ENCODE measurements at regions not wholly inside any gene's neighbourhood (a gene's known extent, or its start where the extent isn't known, plus 50 kb on each side); places are given as distances from the start of the nearest gene placed in this dataset.
"Not testable (repeated sequence)": the region's sequence is repeated elsewhere in the genome, so short reads cannot be mapped to it uniquely, and the experiment has no call there.

GRCh38 chr15:79608066-79608864 lies 176.1 kb downstream of the MINAR1 start:
- DNase-seq = no peak

GRCh38 chr15:79609506-79609905 lies 177.4 kb downstream of the MINAR1 start:
- no peak for DNase-seq

- DNase-seq = no peak
Observed at GRCh38 chr15:79610021-79610420, 177.9 kb downstream of the MINAR1 start.

GRCh38 chr15:79615754-79616153 lies 183.6 kb downstream of the MINAR1 start:
- no peak for DNase-seq

GRCh38 chr15:79617071-79617470 lies 184.9 kb downstream of the MINAR1 start:
- no peak for DNase-seq

- DNase-seq = no peak
Observed at GRCh38 chr15:79620112-79620857, 188.1 kb downstream of the MINAR1 start.

GRCh38 chr15:79621805-79622204 lies 189.7 kb downstream of the MINAR1 start:
- not testable (repeated sequence) for DNase-seq

GRCh38 chr15:79623488-79623887 lies 191.4 kb downstream of the MINAR1 start:
- DNase-seq = no peak

- no peak for DNase-seq
Observed at GRCh38 chr15:79629687-79630086, 197.6 kb downstream of the MINAR1 start.

- DNase-seq = no peak
Observed at GRCh38 chr15:79632457-79632856, 200.3 kb downstream of the MINAR1 start.

GRCh38 chr15:79635149-79635771 lies 203.1 kb downstream of the MINAR1 start:
- DNase-seq = no peak

GRCh38 chr15:79635897-79636561 lies 203.9 kb downstream of the MINAR1 start:
- no peak for DNase-seq

GRCh38 chr15:79640206-79640605 lies 208.1 kb downstream of the MINAR1 start:
- no peak for DNase-seq

- no peak for DNase-seq
Observed at GRCh38 chr15:79641841-79642240, 209.7 kb downstream of the MINAR1 start.

GRCh38 chr15:79643393-79643792 lies 211.3 kb downstream of the MINAR1 start:
- DNase-seq = no peak

GRCh38 chr15:79644091-79644490 lies 212.0 kb downstream of the MINAR1 start:
- DNase-seq = no peak

GRCh38 chr15:79652972-79653371 lies 220.8 kb downstream of the MINAR1 start:
- DNase-seq = not testable (repeated sequence)

- no peak for DNase-seq
Observed at GRCh38 chr15:79653533-79653932, 221.4 kb downstream of the MINAR1 start.

GRCh38 chr15:79656151-79657000 lies 224.2 kb downstream of the MINAR1 start:
- no peak for DNase-seq

- no peak for DNase-seq
Observed at GRCh38 chr15:79657722-79658121, 225.6 kb downstream of the MINAR1 start.

- DNase-seq = no peak
Observed at GRCh38 chr15:79659691-79660090, 227.6 kb downstream of the MINAR1 start.

- DNase-seq = no peak
Observed at GRCh38 chr15:79661411-79661810, 229.3 kb downstream of the MINAR1 start.
